T47D (cell line): ENCODE measurements at regions not wholly inside any gene's neighbourhood (a gene's known extent, or its start where the extent isn't known, plus 50 kb on each side); places are given as distances from the start of the nearest gene placed in this dataset.
"Not testable (repeated sequence)": the region's sequence is repeated elsewhere in the genome, so short reads cannot be mapped to it uniquely, and the experiment has no call there.

Source experiments
- DNase-seq, 2 experiments: peaks; one replicate each; pipeline versions ENCODE4 v3.0.0 to v3.0.0-alpha.2; 2011 to 2012; ENCODE audit warnings: low read depth in 1 of 2, low spot score in 1 of 2
- JUND ChIP-seq: IDR thresholded peaks from 2 replicates; pipeline ENCODE4 v1.6.1; 2012; ENCODE audit warnings: low read depth
- in situ Hi-C: cut with HindIII; loops from 2 replicates; pipeline ENCODE4 v1.10.0; 2016; ENCODE audit warnings: low sequenced_read_pairs, low pct_unique_long_range_greater_than_20kb

DNA sequence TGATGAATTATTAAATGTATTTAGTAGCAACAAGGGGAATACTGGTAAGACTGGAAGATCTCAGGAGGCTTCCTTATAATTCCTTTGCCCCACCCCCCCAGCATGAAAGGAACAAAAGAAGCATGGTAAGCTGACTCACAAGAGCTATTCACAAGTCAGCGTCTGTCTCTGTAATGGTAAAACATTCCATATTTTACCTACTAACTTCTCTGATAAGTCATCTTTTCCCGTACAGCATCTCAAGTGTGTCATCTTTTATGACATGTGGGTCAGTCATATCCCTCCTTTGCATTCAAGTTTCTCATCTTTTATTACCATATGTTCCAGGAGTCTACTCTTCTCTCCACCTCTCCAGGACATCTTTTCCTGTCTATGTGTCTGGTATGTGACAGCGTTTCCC lies 241.3 kb downstream of the PLA2G4A start:
- in situ Hi-C loops = no loop called here
- no peak for TF ChIP-seq JUND
- DNase-seq = no peak

DNA sequence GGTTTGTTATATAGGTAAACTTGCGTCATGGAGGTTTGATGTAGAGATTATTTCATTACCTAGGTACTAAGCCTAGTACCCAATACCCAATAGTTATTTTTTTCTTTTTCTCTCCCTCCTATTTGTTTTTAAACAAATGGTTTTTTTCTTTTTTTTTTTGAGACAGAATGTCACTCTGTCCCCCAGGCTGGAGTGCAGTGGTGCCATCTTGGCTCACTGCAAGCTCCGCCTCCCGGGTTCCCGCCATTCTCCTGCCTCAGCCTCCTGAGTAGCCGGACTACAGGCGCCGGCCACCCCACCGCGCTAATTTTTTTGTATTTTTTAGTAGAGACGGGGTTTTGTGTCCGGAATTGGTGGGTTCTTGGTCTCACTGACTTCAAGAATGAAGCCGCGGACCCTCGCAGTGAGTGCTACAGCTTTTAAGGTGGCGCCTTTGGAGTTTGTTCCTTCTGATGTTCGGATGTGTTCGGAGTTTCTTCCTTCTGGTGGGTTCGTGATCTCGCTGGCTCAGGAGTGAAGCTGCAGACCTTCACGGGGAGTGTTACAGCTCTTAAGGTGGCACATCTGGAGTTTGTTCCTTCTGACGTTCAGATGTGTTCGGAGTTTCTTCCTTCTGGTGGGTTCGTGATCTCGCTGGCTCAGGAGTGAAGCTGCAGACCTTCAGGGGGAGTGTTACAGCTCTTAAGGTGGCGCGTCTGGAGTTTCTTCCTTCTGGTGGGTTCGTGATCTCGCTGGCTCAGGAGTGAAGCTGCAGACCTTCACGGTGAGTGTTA lies 243.7 kb downstream of the PLA2G4A start:
- in situ Hi-C loops = not testable (repeated sequence)

DNA sequence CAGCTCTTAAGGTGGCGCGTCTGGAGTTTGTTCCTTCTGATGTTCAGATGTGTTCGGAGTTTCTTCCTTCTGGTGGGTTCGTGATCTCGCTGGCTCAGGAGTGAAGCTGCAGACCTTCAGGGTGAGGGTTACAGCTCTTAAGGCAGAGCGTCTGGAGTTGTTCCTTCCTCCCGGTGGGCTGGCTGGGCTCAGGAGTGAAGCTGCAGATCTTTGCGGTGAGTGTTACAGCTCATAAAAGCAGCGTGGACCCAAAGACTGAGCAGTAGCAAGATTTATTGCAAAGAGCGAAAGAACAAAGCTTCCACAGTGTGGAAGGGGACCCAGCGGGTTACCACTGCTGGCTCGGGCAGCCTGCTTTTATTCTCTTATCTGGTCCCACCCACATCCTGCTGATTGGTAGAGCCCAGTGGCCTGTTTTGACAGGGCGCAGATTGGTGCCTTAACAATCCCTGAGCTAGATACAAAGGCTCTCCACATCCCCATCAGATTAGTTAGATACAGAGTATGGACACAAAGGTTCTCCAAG lies 244.3 kb downstream of the PLA2G4A start:
- peak in 1 of 2 experiments; percentile 17 for DNase-seq
- in situ Hi-C loops = not testable (repeated sequence)

More for the DNA sequence above, 243.7 kb downstream of the PLA2G4A start:
- DNase-seq = peak in 1 of 2 experiments; percentile 35

DNA sequence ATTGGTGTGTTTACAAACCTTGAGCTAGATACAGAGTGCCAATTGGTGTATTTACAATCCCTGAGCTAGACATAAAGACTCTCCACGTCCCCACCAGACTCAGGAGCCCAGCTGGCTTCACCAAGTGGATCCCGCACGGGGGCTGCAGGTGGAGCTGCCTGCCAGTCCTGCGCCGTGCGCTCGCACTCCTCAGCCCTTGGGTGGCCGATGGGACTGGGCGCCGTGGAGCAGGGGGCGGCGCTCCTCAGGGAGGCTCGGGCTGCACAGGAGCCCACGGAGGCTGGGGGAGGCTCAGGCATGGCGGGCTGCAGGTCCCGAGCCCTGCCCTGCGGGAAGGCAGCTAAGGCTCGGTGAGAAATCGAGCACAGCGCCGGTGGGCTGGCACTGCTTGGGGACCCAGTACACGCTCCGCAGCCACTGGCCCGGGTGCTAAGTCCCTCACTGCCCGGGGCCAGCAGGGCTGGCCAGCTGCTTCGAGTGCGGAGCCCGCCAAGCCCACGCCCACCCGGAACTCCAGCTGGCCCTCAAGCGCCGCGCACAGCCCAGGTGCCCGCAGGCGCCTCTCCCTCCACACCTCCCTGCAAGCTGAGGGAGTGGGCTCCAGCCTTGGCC lies 245.0 kb downstream of the PLA2G4A start:
- DNase-seq, in situ Hi-C loops: not testable (repeated sequence)

DNA sequence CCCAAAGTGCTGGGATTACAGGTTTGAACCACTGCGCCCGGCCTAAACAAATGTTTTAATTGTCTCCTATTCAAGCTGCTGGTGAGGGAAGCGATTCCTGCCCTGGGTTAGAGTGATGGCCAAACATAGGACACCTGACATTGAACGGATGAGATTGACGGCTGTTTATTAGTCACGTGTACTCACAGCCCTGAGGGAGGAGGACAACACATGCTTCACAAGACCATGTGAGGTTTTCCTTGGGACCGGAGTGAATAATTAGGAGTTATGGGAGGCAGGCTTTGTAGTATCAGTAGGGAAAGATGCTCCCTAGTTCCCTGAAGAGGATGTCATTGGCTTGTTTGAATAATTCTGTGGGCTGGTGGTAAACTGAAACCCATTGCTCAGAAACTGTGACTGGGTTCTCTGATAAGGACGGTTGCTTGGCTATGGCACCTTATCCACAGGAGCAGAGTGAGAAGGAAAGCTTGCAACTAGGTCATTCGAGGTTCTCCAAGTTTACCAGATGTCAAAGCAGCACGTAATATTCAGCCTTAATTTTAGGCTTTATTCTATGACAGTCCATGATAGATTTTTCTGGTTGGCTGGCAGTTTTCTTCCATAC lies 245.8 kb downstream of the PLA2G4A start:
- no peak for DNase-seq
- in situ Hi-C loops = no loop called here
- no peak for TF ChIP-seq JUND

DNA sequence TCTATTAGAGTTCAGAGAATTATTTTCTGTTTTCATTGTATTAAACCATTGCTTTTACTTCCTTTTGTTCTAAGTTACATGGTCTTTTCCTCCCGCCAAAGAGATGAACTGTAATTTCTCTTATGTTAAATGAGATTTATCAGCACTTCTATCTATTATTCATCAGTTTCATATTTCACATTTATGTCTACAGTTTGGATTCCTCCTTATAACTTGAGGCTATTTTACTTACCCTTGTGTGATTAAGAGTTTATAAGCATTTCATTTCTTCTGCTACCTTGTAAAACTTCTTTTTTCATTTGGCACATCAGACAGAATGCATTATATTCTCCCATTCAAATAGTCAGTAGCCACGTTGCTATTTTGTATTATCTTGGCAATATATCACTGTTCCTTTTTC lies 248.2 kb downstream of the PLA2G4A start:
- in situ Hi-C loops = no loop called here
- TF ChIP-seq JUND = no peak
- DNase-seq = no peak

DNA sequence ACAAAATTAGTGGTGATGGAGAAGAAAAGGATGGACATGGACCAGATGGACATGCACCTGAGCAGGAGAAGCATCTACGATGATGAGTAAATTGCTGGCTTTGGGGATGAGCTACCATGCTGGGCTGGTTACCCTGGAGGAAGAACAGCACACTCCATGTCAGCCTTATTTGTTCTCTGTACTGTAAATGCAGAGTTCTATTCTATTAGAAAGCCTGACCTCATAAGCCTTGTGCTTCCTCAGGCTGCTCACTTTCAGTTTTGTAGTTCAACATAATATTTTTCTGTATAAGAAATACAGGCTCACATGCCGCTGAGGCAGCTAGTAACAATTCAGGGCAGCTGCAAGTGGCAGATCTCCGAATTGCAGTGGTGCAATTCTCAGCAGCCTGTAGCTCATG lies 249.6 kb downstream of the PLA2G4A start:
- DNase-seq = no peak

DNA sequence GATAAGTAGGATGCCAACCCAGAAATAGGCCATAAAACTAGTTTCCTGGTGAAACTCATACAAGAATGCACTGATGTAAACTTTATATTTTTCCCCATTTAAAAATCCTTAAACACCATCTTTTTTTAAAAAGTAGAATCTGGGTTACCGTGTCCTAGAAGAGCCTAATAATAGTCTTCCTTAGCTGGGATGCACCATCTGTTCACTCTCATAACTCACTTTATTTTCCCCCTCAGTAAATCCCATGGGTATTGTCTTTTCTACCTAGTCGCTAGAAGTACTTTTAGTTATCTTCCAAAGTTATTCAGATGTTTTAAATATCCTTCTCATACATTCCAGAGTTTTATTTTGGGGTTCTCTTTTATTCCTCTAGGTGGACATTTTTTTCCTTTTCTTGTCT lies 250.2 kb downstream of the PLA2G4A start:
- in situ Hi-C loops = no loop called here
- TF ChIP-seq JUND = no peak

More for the DNA sequence above, 249.6 kb downstream of the PLA2G4A start:
- TF ChIP-seq JUND = no peak
- in situ Hi-C loops = no loop called here

DNA sequence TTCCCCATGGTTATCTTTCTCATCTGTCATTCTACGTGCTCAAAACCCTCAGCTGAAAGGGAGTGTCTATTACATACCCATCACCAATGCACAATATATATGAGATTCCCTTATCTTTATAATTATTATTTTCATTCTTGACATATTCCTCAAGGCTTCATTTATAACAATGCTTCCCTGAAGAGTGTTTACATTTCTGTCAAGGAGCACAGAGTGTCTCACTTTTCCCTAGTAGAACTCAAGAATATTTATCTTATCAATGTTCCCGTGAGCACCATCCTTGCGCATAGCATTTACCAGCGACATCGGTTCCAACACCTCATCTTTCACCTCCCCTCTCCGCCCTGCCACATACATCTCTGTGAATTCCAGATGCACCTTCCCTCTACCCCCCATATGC lies 250.6 kb downstream of the PLA2G4A start:
- TF ChIP-seq JUND = no peak
- in situ Hi-C loops = no loop called here
- no peak for DNase-seq

More for the DNA sequence above, 250.2 kb downstream of the PLA2G4A start:
- no peak for DNase-seq

DNA sequence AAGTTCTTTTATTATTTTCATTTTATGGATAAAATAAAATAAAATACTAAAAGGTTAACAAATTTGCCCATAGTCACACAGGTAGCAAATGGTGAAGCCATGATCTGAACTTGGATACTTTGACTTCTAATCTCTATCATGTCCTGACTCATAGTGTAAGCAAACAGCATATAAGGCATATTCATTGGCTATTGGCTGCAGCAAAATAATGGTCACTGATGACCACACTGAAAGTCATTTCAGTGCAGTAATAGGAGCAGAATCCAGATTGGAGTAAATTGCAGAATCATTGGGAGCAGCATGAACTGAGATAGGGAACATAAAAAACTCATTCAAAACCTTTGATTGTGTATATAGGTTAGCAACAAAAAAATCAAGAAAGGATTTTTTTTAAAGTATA lies 262.9 kb downstream of the PLA2G4A start:
- in situ Hi-C loops = no loop called here
- DNase-seq = no peak
- no peak for TF ChIP-seq JUND

DNA sequence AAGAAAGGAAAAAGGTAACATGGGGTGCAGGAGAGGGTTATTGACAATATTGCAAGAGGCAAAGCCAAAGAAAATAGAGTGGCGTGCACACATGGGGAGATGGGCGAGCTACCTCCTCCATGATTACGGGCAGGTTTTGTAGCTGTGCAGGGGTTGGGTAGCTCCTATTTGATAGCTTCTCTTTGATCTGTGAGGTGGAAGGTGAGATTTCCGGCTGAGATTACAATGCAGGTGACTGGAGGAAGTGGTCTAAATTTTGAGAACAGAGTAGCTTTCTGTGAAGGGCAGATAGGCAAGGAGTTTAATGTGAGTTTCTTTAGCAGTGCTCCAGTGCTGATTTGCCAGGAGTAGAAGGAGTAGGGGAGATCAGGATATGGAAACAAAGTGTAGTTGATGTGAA lies 263.4 kb downstream of the PLA2G4A start:
- in situ Hi-C loops = no loop called here
- no peak for TF ChIP-seq JUND
- no peak for DNase-seq

DNA sequence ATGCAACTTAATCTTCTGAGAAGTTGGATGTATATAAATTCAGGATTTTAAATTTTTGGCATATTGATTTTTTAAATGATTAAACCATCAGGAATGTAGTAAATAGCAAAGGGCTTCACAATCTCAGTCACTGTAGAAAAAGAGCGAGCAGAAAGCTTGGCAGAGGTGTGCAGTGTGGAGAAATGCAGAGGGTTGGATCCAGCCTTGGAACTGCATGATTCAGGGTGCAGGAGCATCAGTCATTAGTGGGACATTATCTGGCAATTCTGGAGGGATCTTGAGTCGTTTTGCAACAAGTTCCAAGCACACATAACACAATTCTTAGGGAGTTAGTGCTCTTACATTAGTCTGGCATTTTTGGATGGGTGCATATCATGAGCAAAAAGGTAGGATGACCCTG lies 267.9 kb downstream of the PLA2G4A start:
- in situ Hi-C loops = no loop called here
- no peak for DNase-seq
- no peak for TF ChIP-seq JUND

DNA sequence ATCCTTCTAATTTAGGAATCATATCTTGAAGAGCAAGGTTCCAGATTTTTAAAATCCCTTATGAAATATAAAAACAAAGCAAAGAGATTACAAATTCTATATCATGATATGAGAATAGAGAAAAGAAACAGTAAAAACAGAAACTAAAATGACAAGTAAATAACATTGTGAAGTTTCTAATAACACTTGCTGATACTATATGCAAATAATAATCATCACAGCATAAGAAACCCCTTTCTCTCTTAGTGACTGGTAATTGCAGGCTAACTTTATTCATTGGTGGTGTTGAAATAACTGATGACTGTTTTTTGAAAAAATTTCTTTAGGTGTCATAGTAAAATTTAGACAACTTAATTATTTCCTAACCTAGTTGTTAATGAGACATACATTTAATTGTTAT lies 281.6 kb downstream of the PLA2G4A start:
- in situ Hi-C loops = no loop called here
- no peak for DNase-seq
- TF ChIP-seq JUND = no peak
